DOHH2 (cell line): ENCODE measurements at regions not wholly inside any gene's neighbourhood (a gene's known extent, or its start where the extent isn't known, plus 50 kb on each side); places are given as distances from the start of the nearest gene placed in this dataset.

Experiments used
- EZH2phosphoT487 ChIP-seq: fragments of 200-600 bp; sonication (generic); IDR thresholded peaks from 2 replicates; pipeline ENCODE4 v1.6.1; 2017; ENCODE audit warnings: borderline replicate concordance, mild to moderate bottlenecking, antibody characterized with exemption, low read length, moderate library complexity, mixed read lengths
- TF ChIP-seq, protein P1 (sequence below): fragments of 200-600 bp; sonication (generic); IDR thresholded peaks from one replicate; pipeline ENCODE4 v1.5.1; 2014; ENCODE audit warnings: antibody characterized with exemption, mild to moderate bottlenecking, low read depth, low read length; ENCODE audit not compliant: poor library complexity, severe bottlenecking

DNA sequence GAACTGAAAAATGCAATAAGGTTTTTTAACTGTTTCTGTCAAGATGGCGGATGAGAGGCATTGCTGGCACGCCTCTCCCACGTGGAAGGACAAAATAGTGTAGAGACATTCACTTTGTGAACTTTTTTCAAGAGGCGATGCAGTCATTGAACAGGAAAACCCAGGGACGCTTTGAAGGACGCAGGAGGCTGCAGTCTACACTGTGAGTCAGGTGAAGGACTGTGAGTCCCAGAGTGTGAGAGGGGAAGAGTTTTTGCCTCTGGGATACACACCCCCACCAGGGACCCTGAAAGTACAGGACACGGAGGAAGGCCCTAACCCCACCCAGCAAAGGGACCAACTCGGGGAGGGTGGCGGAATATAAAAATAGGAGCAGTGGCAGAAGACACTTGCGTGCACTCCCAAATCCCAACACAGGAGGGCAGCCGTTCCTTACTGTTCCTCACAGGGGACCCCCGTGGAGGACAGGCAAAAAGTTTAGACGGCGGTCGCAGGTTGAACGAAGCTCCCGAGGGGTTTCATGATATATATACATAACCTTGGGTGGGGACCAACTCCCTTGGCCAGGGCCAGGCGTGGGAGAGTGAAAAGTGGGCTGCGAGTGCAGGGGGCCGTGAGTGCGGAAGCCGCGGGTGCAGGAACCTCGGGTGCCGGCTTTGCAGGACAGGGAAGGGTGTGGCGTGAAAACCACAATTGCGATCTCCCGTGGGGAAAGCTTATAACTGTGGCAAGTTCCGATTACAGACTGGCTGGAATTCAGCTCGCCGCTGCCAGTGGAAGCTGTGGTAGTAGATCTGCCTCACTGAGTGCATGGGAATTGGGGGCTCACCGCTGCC, 82.0 kb upstream of the ALOX12 start:
- TF ChIP-seq, protein P1, sequence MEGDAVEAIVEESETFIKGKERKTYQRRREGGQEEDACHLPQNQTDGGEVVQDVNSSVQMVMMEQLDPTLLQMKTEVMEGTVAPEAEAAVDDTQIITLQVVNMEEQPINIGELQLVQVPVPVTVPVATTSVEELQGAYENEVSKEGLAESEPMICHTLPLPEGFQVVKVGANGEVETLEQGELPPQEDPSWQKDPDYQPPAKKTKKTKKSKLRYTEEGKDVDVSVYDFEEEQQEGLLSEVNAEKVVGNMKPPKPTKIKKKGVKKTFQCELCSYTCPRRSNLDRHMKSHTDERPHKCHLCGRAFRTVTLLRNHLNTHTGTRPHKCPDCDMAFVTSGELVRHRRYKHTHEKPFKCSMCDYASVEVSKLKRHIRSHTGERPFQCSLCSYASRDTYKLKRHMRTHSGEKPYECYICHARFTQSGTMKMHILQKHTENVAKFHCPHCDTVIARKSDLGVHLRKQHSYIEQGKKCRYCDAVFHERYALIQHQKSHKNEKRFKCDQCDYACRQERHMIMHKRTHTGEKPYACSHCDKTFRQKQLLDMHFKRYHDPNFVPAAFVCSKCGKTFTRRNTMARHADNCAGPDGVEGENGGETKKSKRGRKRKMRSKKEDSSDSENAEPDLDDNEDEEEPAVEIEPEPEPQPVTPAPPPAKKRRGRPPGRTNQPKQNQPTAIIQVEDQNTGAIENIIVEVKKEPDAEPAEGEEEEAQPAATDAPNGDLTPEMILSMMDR, result peak; percentile 90
- TF ChIP-seq EZH2phosphoT487, result peak; percentile 41; the same call in 1 of the 2 replicates
